Right atrium auricular region (tissue), 2 donors: ENCODE measurements at regions not wholly inside any gene's neighbourhood (a gene's known extent, or its start where the extent isn't known, plus 50 kb on each side); places are given as distances from the start of the nearest gene placed in this dataset.

Source experiments
- DNase-seq: peaks from one replicate; pipeline ENCODE4 v3.0.0-alpha.2; 2019; ENCODE audit warnings: low spot score
- H3K27ac ChIP-seq, 2 donors: fragments of 200-600 bp; sonication (generic); 1 replicate in 1 of 2; 2 replicates in 1 of 2; pipeline ENCODE4 v1.5.1; 2016 to 2019
- H3K27me3 ChIP-seq, 2 donors: fragments of 200-600 bp; sonication (generic); one replicate each; pipeline versions ENCODE4 v1.5.1 to v1.6.0; 2017 to 2019
- H3K36me3 ChIP-seq: fragments of 200-600 bp; sonication (generic); one replicate; pipeline ENCODE4 v1.5.1; 2016
- H3K4me1 ChIP-seq, 2 donors: fragments of 200-600 bp; sonication (generic); one replicate each; pipeline versions ENCODE4 v1.5.1 to v1.6.0; 2017 to 2019
- H3K4me3 ChIP-seq, 2 donors: fragments of 200-600 bp; sonication (generic); 1 replicate in 1 of 2; 2 replicates in 1 of 2; pipeline ENCODE4 v1.5.1; 2017 to 2019; ENCODE audit warnings: mild to moderate bottlenecking in 1 of 2, moderate library complexity in 1 of 2
- H3K9me3 ChIP-seq, 2 donors: fragments of 200-600 bp; sonication (generic); one replicate each; pipeline ENCODE4 v1.5.1; 2019
- TF ChIP-seq, protein P1 (sequence below), 2 donors: fragments of 200-600 bp; sonication (generic); IDR thresholded peaks; one replicate each; pipeline ENCODE4 v1.5.1; 2019; ENCODE audit warnings: antibody characterized with exemption in 2 of 2

DNA sequence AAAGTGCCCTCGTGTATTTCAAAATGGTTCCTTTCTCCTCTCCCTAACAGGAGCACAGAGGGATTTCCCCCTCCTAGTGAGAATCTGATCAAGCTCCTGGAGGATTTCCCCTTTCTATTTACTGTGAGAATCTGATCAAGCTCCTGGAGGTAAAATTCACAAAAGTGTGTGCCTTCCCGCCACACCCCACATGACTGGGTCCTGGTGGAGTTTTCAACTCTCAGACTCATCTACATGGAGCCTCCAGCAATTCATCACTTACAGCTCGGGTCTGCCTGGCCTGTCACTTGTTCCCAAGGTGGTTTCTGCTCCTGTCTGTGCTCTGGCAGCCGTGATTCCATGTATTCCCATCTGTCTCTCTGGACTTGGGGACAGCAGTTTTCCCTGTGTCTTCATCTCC lies 590.7 kb downstream of the FBXO15 start:
- H3K27ac ChIP-seq, result no peak overlapping the region
- no peaks in the 10 kb centered on the region for H3K27me3 ChIP-seq
- H3K36me3 ChIP-seq, result no peaks in the 10 kb centered on the region
- H3K4me1 ChIP-seq, result no peaks in the 10 kb centered on the region
- H3K9me3 ChIP-seq, result no peaks in the 10 kb centered on the region
- TF ChIP-seq, protein P1, sequence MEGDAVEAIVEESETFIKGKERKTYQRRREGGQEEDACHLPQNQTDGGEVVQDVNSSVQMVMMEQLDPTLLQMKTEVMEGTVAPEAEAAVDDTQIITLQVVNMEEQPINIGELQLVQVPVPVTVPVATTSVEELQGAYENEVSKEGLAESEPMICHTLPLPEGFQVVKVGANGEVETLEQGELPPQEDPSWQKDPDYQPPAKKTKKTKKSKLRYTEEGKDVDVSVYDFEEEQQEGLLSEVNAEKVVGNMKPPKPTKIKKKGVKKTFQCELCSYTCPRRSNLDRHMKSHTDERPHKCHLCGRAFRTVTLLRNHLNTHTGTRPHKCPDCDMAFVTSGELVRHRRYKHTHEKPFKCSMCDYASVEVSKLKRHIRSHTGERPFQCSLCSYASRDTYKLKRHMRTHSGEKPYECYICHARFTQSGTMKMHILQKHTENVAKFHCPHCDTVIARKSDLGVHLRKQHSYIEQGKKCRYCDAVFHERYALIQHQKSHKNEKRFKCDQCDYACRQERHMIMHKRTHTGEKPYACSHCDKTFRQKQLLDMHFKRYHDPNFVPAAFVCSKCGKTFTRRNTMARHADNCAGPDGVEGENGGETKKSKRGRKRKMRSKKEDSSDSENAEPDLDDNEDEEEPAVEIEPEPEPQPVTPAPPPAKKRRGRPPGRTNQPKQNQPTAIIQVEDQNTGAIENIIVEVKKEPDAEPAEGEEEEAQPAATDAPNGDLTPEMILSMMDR (IDR thresholded peaks at IDR 0.05), result no peak
- no peak for DNase-seq
- H3K4me3 ChIP-seq, result no peak overlapping the region

DNA sequence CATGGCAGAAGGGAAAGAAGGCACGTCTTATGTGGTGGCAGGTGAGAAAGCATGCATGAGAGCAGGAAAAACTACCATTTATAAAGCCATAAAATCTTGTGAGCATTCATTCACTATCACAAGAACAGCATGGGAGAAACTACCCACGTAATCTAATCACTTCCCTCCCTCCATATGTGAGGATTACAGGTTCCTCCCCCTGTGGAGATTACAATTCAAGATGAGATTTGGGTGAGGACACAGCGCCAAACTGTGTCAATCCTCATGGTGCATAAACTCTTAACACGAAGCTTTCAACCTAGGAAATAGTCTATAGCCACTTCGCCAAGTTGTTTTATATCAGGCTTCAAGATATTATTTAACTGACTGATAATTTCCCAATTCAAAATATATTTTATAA lies 595.5 kb downstream of the FBXO15 start:
- Histone ChIP-seq H3K9me3 (no peaks in the 10 kb centered on the region), H3K27me3 (no peaks in the 10 kb centered on the region), H3K4me1 (no peaks in the 10 kb centered on the region), H3K27ac (no peak overlapping the region), H3K36me3 (no peaks in the 10 kb centered on the region), H3K4me3 (no peak overlapping the region)
- DNase-seq, result no peak
- TF ChIP-seq, protein P1 (IDR thresholded peaks at IDR 0.05), result no peak

DNA sequence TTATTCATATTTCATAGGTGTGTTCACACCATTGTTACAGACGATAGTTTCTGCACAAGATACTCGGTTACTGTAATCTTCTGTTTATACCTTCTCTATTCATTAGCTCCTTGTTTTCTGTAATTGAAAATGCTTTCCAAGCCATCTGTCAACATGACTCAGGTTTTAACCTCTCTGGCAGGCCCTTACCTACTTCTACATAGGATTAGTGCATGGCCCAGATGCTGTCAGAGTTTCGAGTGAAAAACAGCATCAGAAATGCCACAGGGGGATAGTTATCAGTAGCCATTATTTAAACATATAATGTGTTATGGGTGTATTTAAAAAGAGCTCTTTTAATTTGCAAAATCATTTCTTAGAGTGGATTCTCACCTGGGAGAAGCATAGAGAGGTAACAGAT lies 596.4 kb downstream of the FBXO15 start:
- TF ChIP-seq, protein P1 (IDR thresholded peaks at IDR 0.05), result no peak
- Histone ChIP-seq H3K4me1 (no peaks in the 10 kb centered on the region), H3K36me3 (no peaks in the 10 kb centered on the region)

DNA sequence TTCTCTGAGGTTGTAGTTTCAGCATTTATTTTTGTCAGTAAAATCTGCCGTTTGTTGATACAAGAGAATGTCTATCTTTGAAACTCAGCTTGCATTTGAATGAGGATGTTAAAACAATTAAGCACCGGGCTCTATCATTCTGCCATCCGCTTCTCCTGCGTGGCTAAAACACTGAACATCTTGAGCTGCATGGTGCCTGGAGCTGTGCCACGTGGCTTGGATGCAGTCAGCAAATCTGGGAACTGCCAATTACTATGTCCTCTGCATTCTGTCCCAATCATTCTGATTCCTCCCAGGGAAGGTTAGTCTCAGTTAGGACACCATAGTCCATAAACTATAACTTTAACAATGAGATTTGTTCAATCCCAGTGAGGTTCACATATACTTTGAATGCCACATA lies 598.4 kb downstream of the FBXO15 start:
- DNase-seq, result no peak
- H3K27ac ChIP-seq, result no peak overlapping the region
- no peaks in the 10 kb centered on the region for H3K27me3 ChIP-seq
- TF ChIP-seq, protein P1 (IDR thresholded peaks at IDR 0.05), result no peak
- no peaks in the 10 kb centered on the region for H3K9me3 ChIP-seq
- no peaks in the 10 kb centered on the region for H3K4me1 ChIP-seq
- H3K4me3 ChIP-seq, result no peak overlapping the region
- H3K36me3 ChIP-seq, result no peaks in the 10 kb centered on the region

More for the DNA sequence above, 596.4 kb downstream of the FBXO15 start:
- Histone ChIP-seq H3K27ac (no peak overlapping the region), H3K27me3 (no peaks in the 10 kb centered on the region), H3K9me3 (no peaks in the 10 kb centered on the region), H3K4me3 (no peak overlapping the region)
- no peak for DNase-seq

DNA sequence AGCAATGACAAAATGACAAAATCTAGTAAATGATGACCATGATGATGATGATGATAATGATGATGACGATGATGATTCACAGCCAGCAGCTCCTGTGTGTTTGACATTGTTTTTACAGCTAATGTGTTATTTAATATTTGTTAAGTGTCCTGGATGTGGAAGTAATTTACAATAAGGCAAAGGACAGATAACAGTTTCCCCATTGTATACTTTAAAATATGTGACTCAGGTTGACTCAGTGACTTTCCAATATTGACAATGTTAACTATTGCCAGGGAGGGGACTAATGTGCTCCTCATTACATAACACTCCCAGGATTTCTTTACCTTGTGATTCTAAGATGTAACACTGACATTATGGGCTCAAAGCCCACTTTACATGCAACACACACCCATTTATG lies 602.2 kb downstream of the FBXO15 start:
- H3K9me3 ChIP-seq, result no peaks in the 10 kb centered on the region
- no peaks in the 10 kb centered on the region for H3K27me3 ChIP-seq
- DNase-seq, result no peak
- TF ChIP-seq, protein P1 (IDR thresholded peaks at IDR 0.05), result no peak
- H3K36me3 ChIP-seq, result no peaks in the 10 kb centered on the region
- H3K27ac ChIP-seq, result no peak overlapping the region
- H3K4me3 ChIP-seq, result no peak overlapping the region
- H3K4me1 ChIP-seq, result no peaks in the 10 kb centered on the region

DNA sequence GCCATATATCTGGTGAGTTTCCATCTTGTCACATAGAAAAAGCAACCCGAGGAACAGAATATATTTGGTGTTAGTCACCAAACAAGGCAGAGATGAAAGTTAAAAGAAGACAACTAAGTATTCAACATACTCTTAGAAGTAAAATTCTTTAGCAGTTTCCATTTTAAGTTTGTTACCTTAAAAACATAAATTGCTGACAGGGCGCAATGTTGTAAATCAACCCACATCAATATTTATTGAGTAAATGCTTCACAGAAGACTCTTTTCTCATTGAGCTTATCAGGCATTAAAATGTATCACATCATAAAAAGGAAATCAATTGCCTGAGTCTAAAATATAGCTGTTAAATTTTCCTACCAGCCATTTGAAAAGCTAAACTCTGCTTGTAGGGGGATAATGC lies 603.0 kb downstream of the FBXO15 start:
- Histone ChIP-seq H3K4me3 (no peak overlapping the region), H3K27me3 (no peaks in the 10 kb centered on the region), H3K36me3 (no peaks in the 10 kb centered on the region), H3K4me1 (no peaks in the 10 kb centered on the region), H3K27ac (no peak overlapping the region), H3K9me3 (no peaks in the 10 kb centered on the region)
- TF ChIP-seq, protein P1 (IDR thresholded peaks at IDR 0.05), result no peak
- DNase-seq, result no peak
